ENCODE measurements at regions not wholly inside any gene's neighbourhood (a gene's known extent, or its start where the extent isn't known, plus 50 kb on each side); places are given as distances from the start of the nearest gene placed in this dataset.

DNA sequence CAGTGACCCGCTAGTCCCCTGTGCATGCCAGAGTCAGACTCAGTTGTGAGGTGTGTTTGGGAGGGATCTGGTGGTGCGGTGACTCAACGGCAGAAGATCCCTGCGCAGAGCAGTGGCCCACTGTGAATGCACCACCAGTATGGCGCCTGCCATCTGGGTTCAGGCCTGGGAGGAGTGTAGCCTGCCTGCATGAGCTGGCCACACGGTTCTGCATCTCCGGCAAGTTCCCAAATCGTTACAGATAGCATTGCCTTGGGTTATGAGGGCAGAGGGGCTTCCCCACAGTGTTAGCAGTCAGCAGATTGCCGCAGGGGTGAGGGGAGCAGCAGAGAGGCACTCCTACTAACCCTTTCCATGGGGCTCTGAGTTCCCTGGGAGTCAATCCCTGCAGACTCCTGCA lies 629.6 kb downstream of the TLL1 start:
- ATAC-seq (no peak), DNase-seq (no peak)
- TF ChIP-seq, protein P1, sequence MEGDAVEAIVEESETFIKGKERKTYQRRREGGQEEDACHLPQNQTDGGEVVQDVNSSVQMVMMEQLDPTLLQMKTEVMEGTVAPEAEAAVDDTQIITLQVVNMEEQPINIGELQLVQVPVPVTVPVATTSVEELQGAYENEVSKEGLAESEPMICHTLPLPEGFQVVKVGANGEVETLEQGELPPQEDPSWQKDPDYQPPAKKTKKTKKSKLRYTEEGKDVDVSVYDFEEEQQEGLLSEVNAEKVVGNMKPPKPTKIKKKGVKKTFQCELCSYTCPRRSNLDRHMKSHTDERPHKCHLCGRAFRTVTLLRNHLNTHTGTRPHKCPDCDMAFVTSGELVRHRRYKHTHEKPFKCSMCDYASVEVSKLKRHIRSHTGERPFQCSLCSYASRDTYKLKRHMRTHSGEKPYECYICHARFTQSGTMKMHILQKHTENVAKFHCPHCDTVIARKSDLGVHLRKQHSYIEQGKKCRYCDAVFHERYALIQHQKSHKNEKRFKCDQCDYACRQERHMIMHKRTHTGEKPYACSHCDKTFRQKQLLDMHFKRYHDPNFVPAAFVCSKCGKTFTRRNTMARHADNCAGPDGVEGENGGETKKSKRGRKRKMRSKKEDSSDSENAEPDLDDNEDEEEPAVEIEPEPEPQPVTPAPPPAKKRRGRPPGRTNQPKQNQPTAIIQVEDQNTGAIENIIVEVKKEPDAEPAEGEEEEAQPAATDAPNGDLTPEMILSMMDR (IDR thresholded peaks at IDR 0.05) = no peak
- intact Hi-C loops (cut with DNase I, micrococcal nuclease) = no loop called here
- H3K4me3 ChIP-seq = no peak overlapping the region
- no peaks in the 10 kb centered on the region for H3K36me3 ChIP-seq (ENCODE audit: low read depth)
- H3K4me1 ChIP-seq (ENCODE audit: low read depth) = no peaks in the 10 kb centered on the region
- H3K9me3 ChIP-seq = no peaks in the 10 kb centered on the region

DNA sequence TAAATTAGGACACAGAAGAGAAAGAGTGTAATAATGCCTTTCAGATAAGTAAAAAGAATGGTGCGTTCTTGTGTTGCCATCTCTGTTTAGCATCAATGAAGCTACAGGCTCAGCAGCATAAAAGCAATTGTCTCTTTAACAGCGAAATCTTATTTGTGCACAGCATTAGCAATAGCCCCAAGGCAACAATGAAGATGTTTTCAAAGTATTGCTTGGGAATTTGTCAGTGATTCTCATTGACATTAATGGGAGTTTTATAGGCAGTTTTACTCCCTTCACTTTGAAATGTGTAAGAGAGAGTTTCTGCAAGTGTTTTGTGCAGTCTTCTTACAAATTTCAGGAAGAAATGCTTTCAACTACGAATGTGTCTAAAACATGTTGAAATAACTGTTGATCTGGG lies 633.0 kb downstream of the TLL1 start:
- TF ChIP-seq, protein P1 (IDR thresholded peaks at IDR 0.05) = no peak
- H3K9me3 ChIP-seq = no peaks in the 10 kb centered on the region
- H3K4me3 ChIP-seq = no peak overlapping the region
- no peak for ATAC-seq
- intact Hi-C loops (cut with DNase I, micrococcal nuclease) = no loop called here
- no peaks in the 10 kb centered on the region for H3K4me1 ChIP-seq (ENCODE audit: low read depth)
- no peak for DNase-seq
- no peaks in the 10 kb centered on the region for H3K36me3 ChIP-seq (ENCODE audit: low read depth)

DNA sequence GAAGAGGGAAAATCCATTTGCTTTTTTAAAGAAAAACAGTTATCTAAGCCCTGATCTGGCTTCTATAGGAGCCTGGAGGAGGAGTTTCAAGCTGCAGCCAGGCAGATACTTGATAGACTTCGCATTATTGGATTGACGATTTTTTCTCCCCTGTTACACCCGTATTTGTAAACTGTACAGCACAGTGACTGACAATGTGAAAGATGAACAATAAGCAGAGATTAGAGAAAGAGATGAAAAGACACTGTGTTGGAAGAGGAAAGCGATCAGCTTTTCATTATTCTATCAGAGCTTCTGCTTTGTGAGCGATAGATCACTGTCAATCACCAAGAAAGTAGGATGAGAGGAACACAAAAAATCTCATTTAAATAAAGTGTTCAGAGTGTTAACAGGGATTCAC lies 639.2 kb downstream of the TLL1 start:
- no peaks in the 10 kb centered on the region for H3K4me1 ChIP-seq (ENCODE audit: low read depth)
- TF ChIP-seq, protein P1 (IDR thresholded peaks at IDR 0.05) = no peak
- DNase-seq (no peak), ATAC-seq (no peak)
- H3K36me3 ChIP-seq (ENCODE audit: low read depth) = no peaks in the 10 kb centered on the region
- H3K9me3 ChIP-seq = no peaks in the 10 kb centered on the region
- intact Hi-C loops (cut with DNase I, micrococcal nuclease) = no loop called here
- no peak overlapping the region for H3K4me3 ChIP-seq

DNA sequence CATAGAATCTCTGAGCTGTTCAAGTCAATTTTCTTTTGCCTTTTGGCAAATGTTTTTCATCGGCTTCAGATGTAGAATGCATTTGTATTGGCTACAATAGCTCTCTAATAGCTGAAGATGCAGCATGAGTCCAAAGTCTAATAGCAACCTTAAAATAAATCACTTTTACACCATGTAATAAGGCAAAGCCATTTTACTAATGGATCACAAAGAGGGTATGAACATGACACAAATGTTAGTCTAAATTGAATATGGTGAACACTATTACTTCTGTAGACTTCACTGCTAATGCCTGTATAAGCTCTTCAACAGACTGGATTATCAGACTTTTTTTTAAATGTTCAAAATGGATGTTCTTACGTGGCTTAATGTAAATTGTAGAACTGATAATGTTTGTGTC lies 645.3 kb downstream of the TLL1 start:
- intact Hi-C loops (cut with DNase I, micrococcal nuclease) = no loop called here
- ATAC-seq (no peak), DNase-seq (no peak)
- Histone ChIP-seq H3K9me3 (no peaks in the 10 kb centered on the region), H3K4me1 (ENCODE audit: low read depth) (no peaks in the 10 kb centered on the region), H3K4me3 (no peak overlapping the region), H3K36me3 (ENCODE audit: low read depth) (no peaks in the 10 kb centered on the region)
- TF ChIP-seq, protein P1 (IDR thresholded peaks at IDR 0.05) = no peak

DNA sequence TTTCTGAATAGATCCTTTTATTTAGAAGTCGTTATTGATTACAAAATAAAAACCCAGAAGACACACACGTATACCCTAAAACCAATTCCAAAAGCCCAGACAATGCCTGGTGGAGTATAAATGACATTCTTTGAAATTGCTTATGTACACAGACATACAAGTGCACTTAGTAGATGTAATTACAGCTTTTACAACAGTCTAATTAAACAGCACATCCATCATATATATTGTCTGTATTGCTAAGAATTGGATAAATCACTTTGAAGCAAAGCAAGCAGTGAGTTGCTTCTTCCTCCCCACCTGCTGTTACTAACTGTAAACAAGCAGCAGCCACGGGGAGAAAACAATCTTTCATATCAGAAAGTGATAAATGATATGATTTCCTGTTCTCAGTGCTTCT lies 645.7 kb downstream of the TLL1 start:
- intact Hi-C loops (cut with DNase I, micrococcal nuclease) = no loop called here
- DNase-seq (no peak), ATAC-seq (no peak)
- Histone ChIP-seq H3K36me3 (ENCODE audit: low read depth) (no peaks in the 10 kb centered on the region), H3K4me1 (ENCODE audit: low read depth) (no peaks in the 10 kb centered on the region), H3K4me3 (no peak overlapping the region), H3K9me3 (no peaks in the 10 kb centered on the region)
- TF ChIP-seq, protein P1 (IDR thresholded peaks at IDR 0.05) = no peak

DNA sequence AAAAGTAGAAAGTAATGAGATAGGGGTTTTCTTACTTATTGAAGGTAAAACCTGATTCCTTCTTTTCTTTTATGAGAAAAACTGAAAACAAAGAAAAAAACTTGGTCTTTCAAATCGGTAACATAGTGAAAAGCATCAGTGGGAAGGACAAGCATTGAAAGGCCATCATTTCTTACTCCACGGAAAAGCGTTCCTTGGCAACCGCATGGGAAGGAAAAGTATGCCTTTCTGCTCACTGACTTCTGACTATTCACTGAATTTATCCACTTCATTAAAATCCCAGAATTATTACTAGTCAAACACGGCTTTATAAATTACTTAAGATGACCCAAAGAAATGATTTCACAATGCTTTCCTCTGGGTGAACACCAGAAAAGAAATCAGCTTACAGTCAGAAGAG lies 646.7 kb downstream of the TLL1 start:
- DNase-seq = no peak
- ATAC-seq = no peak
- TF ChIP-seq, protein P1 (IDR thresholded peaks at IDR 0.05) = no peak
- H3K4me1 ChIP-seq (ENCODE audit: low read depth) = no peaks in the 10 kb centered on the region
- no peaks in the 10 kb centered on the region for H3K36me3 ChIP-seq (ENCODE audit: low read depth)
- H3K9me3 ChIP-seq = no peaks in the 10 kb centered on the region
- H3K4me3 ChIP-seq = no peak overlapping the region
- intact Hi-C loops (cut with DNase I, micrococcal nuclease) = no loop called here

Measured in mucosa of descending colon (tissue), 3 donors.